Activated CD4-positive, alpha-beta T cell treated with anti-CD3 and anti-CD28 coated beads, Interleukin-2, amount 50 U/mL, for 4 hours (primary cell): ENCODE measurements at regions not wholly inside any gene's neighbourhood (a gene's known extent, or its start where the extent isn't known, plus 50 kb on each side); places are given as distances from the start of the nearest gene placed in this dataset.
"Not testable (repeated sequence)": the region's sequence is repeated elsewhere in the genome, so short reads cannot be mapped to it uniquely, and the experiment has no call there.

Experiments
- DNase-seq, 2 experiments: peaks; one replicate each; pipeline ENCODE4 v3.0.0-alpha.2; 2020

GRCh38 chr3:125918024-125918423, 51.0 kb upstream of the ROPN1B start:
- DNase-seq, result not testable (repeated sequence)

DNA sequence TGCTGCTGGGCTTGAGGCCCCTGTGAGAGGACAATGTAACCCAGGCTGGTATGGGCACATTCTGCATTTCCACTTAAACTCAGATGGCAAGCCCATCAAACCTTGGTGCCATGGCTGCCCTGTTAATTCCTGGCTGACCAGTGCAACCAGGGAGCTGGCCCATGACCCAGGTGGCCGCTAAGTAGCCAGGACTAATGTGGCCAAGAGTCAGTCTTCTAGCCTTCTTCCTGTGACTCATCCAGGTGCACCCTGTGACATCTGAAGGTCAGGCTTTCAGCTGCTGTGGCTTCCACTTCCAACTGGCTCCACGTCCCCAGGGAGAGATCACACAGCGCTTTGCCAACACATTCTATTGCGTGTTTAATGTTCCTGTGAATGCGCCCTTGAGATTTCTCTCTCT, 50.5 kb upstream of the ROPN1B start:
- not testable (repeated sequence) for DNase-seq

- not testable (repeated sequence) for DNase-seq
Measured at GRCh38 chr3:125918866-125919265, 50.1 kb upstream of the ROPN1B start.
